GM18498 (cell line): ENCODE measurements at regions not wholly inside any gene's neighbourhood (a gene's known extent, or its start where the extent isn't known, plus 50 kb on each side); places are given as distances from the start of the nearest gene placed in this dataset.
A peak's percentile ranks its signal among the peaks of the same experiment; 100 is the strongest.
"Not testable (repeated sequence)": the region's sequence is repeated elsewhere in the genome, so short reads cannot be mapped to it uniquely, and the experiment has no call there.

Experiments used
- ATAC-seq: cut with Tn5 transposase; IDR thresholded peaks from one replicate; pipeline ENCODE4 v1.9.1; 2021; ENCODE audit warnings: mild to moderate bottlenecking, moderate library complexity; ENCODE audit not compliant: unreplicated experiment

- no peak for ATAC-seq
Measured at GRCh38 chr18:38571651-38572050, 1006.1 kb upstream of the CELF4 start.

GRCh38 chr18:38565513-38565912 lies 999.9 kb upstream of the CELF4 start:
- ATAC-seq = no peak

- no peak for ATAC-seq
Measured at GRCh38 chr18:38563396-38563980, 997.9 kb upstream of the CELF4 start.

- ATAC-seq = no peak
Measured at GRCh38 chr18:38557006-38557405, 991.4 kb upstream of the CELF4 start.

GRCh38 chr18:38552732-38553321 lies 987.2 kb upstream of the CELF4 start:
- no peak for ATAC-seq

GRCh38 chr18:38551881-38552280 lies 986.3 kb upstream of the CELF4 start:
- ATAC-seq = no peak

GRCh38 chr18:38545071-38545470 lies 979.5 kb upstream of the CELF4 start:
- no peak for ATAC-seq

GRCh38 chr18:38539856-38540255 lies 974.3 kb upstream of the CELF4 start:
- no peak for ATAC-seq

GRCh38 chr18:38539371-38539770 lies 973.8 kb upstream of the CELF4 start:
- no peak for ATAC-seq

- no peak for ATAC-seq
Measured at GRCh38 chr18:38534073-38534472, 968.5 kb upstream of the CELF4 start.

GRCh38 chr18:38526922-38527321 lies 961.3 kb upstream of the CELF4 start:
- peak; percentile 63 for ATAC-seq

GRCh38 chr18:38525039-38525438 lies 959.4 kb upstream of the CELF4 start:
- no peak for ATAC-seq

GRCh38 chr18:38520786-38521185 lies 955.2 kb upstream of the CELF4 start:
- ATAC-seq = no peak

GRCh38 chr18:38502539-38502938 lies 936.9 kb upstream of the CELF4 start:
- no peak for ATAC-seq

- no peak for ATAC-seq
Measured at GRCh38 chr18:38497266-38497665, 931.7 kb upstream of the CELF4 start.

- no peak for ATAC-seq
Measured at GRCh38 chr18:38496222-38496793, 930.7 kb upstream of the CELF4 start.

- no peak for ATAC-seq
Measured at GRCh38 chr18:38494065-38494464, 928.5 kb upstream of the CELF4 start.

GRCh38 chr18:38491195-38491594 lies 925.6 kb upstream of the CELF4 start:
- no peak for ATAC-seq

GRCh38 chr18:38489721-38490120 lies 924.1 kb upstream of the CELF4 start:
- not testable (repeated sequence) for ATAC-seq

- no peak for ATAC-seq
Measured at GRCh38 chr18:38487521-38487920, 921.9 kb upstream of the CELF4 start.

GRCh38 chr18:38483326-38483725 lies 917.7 kb upstream of the CELF4 start:
- no peak for ATAC-seq

- ATAC-seq = no peak
Measured at GRCh38 chr18:38481576-38481975, 916.0 kb upstream of the CELF4 start.

- no peak for ATAC-seq
Measured at GRCh38 chr18:38475686-38476085, 910.1 kb upstream of the CELF4 start.
